ENCODE measurements at regions not wholly inside any gene's neighbourhood (a gene's known extent, or its start where the extent isn't known, plus 50 kb on each side); places are given as distances from the start of the nearest gene placed in this dataset.
A peak's percentile ranks its signal among the peaks of the same experiment; 100 is the strongest.

- TF ChIP-seq BCL6B (tag by site-specific recombination; IDR thresholded peaks at IDR 0.05): no peak
- TF ChIP-seq ZNF768 (tag by site-specific recombination; IDR thresholded peaks at IDR 0.05): no peak
- no peak for TF ChIP-seq ZSCAN5A (tag by site-specific recombination; IDR thresholded peaks at IDR 0.05)
- no peak for TF ChIP-seq ZNF549 (tag by site-specific recombination; IDR thresholded peaks at IDR 0.05)
- TF ChIP-seq ZNF747 (tag by site-specific recombination; IDR thresholded peaks at IDR 0.05): no peak
- no peak for TF ChIP-seq KLF8 (tag by site-specific recombination; IDR thresholded peaks at IDR 0.05)
- no peak for TF ChIP-seq ZSCAN4 (tag by site-specific recombination; IDR thresholded peaks at IDR 0.05)
- TF ChIP-seq ZNF585B (tag by site-specific recombination; IDR thresholded peaks at IDR 0.05): no peak
- no peak for TF ChIP-seq ZNF302 (tag by site-specific recombination; IDR thresholded peaks at IDR 0.05; ENCODE audit: low read depth)
- no peak for TF ChIP-seq ZNF16 (tag by site-specific recombination; IDR thresholded peaks at IDR 0.05; ENCODE audit: low read depth)
- TF ChIP-seq ZNF211 (tag by site-specific recombination; IDR thresholded peaks at IDR 0.05; ENCODE audit: low read depth): no peak
- TF ChIP-seq ZNF174 (tag by site-specific recombination; IDR thresholded peaks at IDR 0.05): no peak
- no peak for TF ChIP-seq ZNF335 (tag by site-specific recombination; conservative IDR thresholded peaks at IDR 0.05)
- TF ChIP-seq ZFP41 (tag by site-specific recombination; IDR thresholded peaks at IDR 0.05; ENCODE audit: borderline replicate concordance): no peak
- no peak for TF ChIP-seq ZNF529 (tag by site-specific recombination; IDR thresholded peaks at IDR 0.05; ENCODE audit: insufficient replicate concordance)
- TF ChIP-seq ZBTB26 (tag by site-specific recombination; optimal IDR thresholded peaks at IDR 0.05): no peak
- no peak for TF ChIP-seq ZNF202 (tag by site-specific recombination; IDR thresholded peaks at IDR 0.05; ENCODE audit: borderline replicate concordance)
- no peak for TF ChIP-seq ZNF48 (tag by site-specific recombination; IDR thresholded peaks at IDR 0.05)
- TF ChIP-seq BCL11B (tag by site-specific recombination; IDR thresholded peaks at IDR 0.05; ENCODE audit: low read depth): no peak
- TF ChIP-seq ZNF112 (tag by site-specific recombination; IDR thresholded peaks at IDR 0.05): no peak
- peak; percentile 52 for TF ChIP-seq ZBTB20 (tag by site-specific recombination; IDR thresholded peaks at IDR 0.05)
- TF ChIP-seq INSM2 (tag by site-specific recombination; IDR thresholded peaks at IDR 0.05): peak; percentile 20; the same call in 1 of the 2 replicates
- no peak for TF ChIP-seq KLF7 (tag by site-specific recombination; IDR thresholded peaks at IDR 0.05; ENCODE audit: borderline replicate concordance)
- no peak for TF ChIP-seq ZNF280D (tag by site-specific recombination; IDR thresholded peaks at IDR 0.05)
- no peak for TF ChIP-seq ZNF148 (tag by site-specific recombination; IDR thresholded peaks at IDR 0.05; ENCODE audit: borderline replicate concordance)
- TF ChIP-seq ZNF571 (tag by site-specific recombination; IDR thresholded peaks at IDR 0.05): no peak
- TF ChIP-seq ZNF692 (tag by site-specific recombination; IDR thresholded peaks at IDR 0.05): no peak
Observed at GRCh38 chr15:29952225-29952624, 130.0 kb upstream of the TJP1 start (continued).

Measured in HEK293 (cell line).